HCT116 (cell line): ENCODE measurements at regions not wholly inside any gene's neighbourhood (a gene's known extent, or its start where the extent isn't known, plus 50 kb on each side); places are given as distances from the start of the nearest gene placed in this dataset.

Experiments
- CBX3 ChIP-seq: IDR thresholded peaks from 2 replicates; pipeline ENCODE4 v1.6.1; 2012; ENCODE audit warnings: low read depth
- CTCF ChIP-seq, 3 experiments: fragments of 200-600 bp in 1 of 3; sonication (generic) in 1 of 3; IDR thresholded peaks in 2 of 3; conservative IDR thresholded peaks in 1 of 3; 2 replicates each; pipeline ENCODE4 v1.5.1; 2012 to 2017; ENCODE audit warnings: low read depth in 2 of 3, low read length in 2 of 3, antibody characterized with exemption in 1 of 3, borderline replicate concordance in 1 of 3, control low read depth in 1 of 3, mild to moderate bottlenecking in 1 of 3, mixed read lengths in 1 of 3, mixed run types in 1 of 3, moderate library complexity in 1 of 3; ENCODE audit not compliant: insufficient read depth in 1 of 3
- EGR1 ChIP-seq: IDR thresholded peaks from 2 replicates; pipeline ENCODE4 v1.6.1; 2012; ENCODE audit warnings: low read depth
- EZH2 ChIP-seq: fragments of 200-600 bp; sonication (generic); IDR thresholded peaks from 2 replicates; pipeline ENCODE4 v1.6.1; 2017; ENCODE audit warnings: antibody characterized with exemption, mixed run types
- EZH2phosphoT487 ChIP-seq: fragments of 200-600 bp; IDR thresholded peaks from 2 replicates; pipeline ENCODE4 v1.6.1; 2018; ENCODE audit warnings: antibody characterized with exemption, borderline replicate concordance
- POLR2A ChIP-seq: IDR thresholded peaks from 2 replicates; pipeline ENCODE4 v1.7.0; 2011; ENCODE audit warnings: borderline replicate concordance; ENCODE audit not compliant: insufficient read depth, insufficient read length; ENCODE audit errors: extremely low read depth
- POLR2AphosphoS5 ChIP-seq: IDR thresholded peaks from 2 replicates; pipeline ENCODE4 v1.6.1; 2011; ENCODE audit warnings: mild to moderate bottlenecking, low read depth, low read length, moderate library complexity
- SP1 ChIP-seq: IDR thresholded peaks from 2 replicates; pipeline ENCODE4 v1.6.1; 2012; ENCODE audit warnings: low read depth
- SRF ChIP-seq: IDR thresholded peaks from 2 replicates; pipeline ENCODE4 v1.6.1; 2012; ENCODE audit warnings: low read depth
- TCF7L2 ChIP-seq: IDR thresholded peaks from 2 replicates; pipeline ENCODE4 v1.7.0; 2011; ENCODE audit warnings: borderline replicate concordance, inconsistent platforms; ENCODE audit not compliant: insufficient read depth, insufficient read length; ENCODE audit errors: extremely low read depth

- TF ChIP-seq CTCF (IDR thresholded peaks at IDR 0.05 in 2 of 3, conservative IDR thresholded peaks at IDR 0.05 in 1 of 3; ENCODE audit: borderline replicate concordance in 1 of 3, insufficient read depth in 1 of 3, low read depth in 2 of 3, low read length in 2 of 3) (no peak), EZH2phosphoT487 (no peak), SRF (no peak), EGR1 (no peak), POLR2A (no peak), SP1 (no peak), EZH2 (no peak), CBX3 (no peak), POLR2AphosphoS5 (no peak), TCF7L2 (no peak)
Measured at GRCh38 chr20:23148731-23149570, 62.8 kb upstream of the CD93 start.
